H1 (cell line): ENCODE measurements at regions not wholly inside any gene's neighbourhood (a gene's known extent, or its start where the extent isn't known, plus 50 kb on each side); places are given as distances from the start of the nearest gene placed in this dataset.

ENCODE experiments used
- RNF2 ChIP-seq: fragments of 200-900, 300-1000 bp; sonication (generic); IDR thresholded peaks from 2 replicates; pipeline ENCODE4 v1.7.1; 2016; ENCODE audit warnings: borderline replicate concordance, low read depth, mild to moderate bottlenecking, antibody characterized with exemption, low read length; ENCODE audit not compliant: poor library complexity, severe bottlenecking; ENCODE audit errors: missing control alignments
- SUZ12 ChIP-seq: fragments of 200-600 bp; sonication (generic); IDR thresholded peaks from 2 replicates; pipeline ENCODE4 v1.6.1; 2012; ENCODE audit warnings: mild to moderate bottlenecking, inconsistent platforms, low read length, moderate library complexity, mixed read lengths

DNA sequence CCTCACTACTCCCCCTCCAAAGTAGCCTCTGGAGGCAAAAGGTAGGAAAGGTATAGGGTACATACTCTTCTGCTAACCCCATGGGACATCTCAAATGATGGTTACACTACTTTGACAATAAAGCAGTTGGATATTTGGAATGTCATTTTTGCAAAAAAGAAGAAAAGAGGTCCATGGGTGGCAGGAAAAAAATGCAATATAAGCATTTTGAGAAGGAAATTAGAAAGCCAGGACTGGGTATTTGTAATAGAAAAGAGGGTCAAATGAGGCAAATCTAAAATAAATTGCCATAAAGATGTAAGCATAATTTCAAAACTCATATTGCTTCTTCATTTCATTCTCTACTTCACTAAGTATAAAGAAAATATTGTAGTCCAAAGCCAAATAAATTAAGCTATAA lies 280.2 kb downstream of the NOL4 start (continued):
- TF ChIP-seq RNF2 (no peak), SUZ12 (no peak)
